H9 (cell line): ENCODE measurements at regions not wholly inside any gene's neighbourhood (a gene's known extent, or its start where the extent isn't known, plus 50 kb on each side); places are given as distances from the start of the nearest gene placed in this dataset.

Experiments used
- DNase-seq: peaks from one replicate; pipeline ENCODE4 v3.0.0-alpha.2; 2017
- H2AFZ ChIP-seq: one replicate; pipeline ENCODE4 v1.6.1; 2013; ENCODE audit warnings: mild to moderate bottlenecking, low read length, control low read depth, moderate library complexity
- H2AK5ac ChIP-seq: 2 replicates; pipeline ENCODE4 v1.6.1; 2013; ENCODE audit warnings: low read length, control low read depth, mixed read lengths; ENCODE audit not compliant: insufficient read length
- H2BK120ac ChIP-seq: one replicate; pipeline ENCODE4 v1.6.1; 2013; ENCODE audit warnings: low read depth, mild to moderate bottlenecking, low read length, control low read depth, inconsistent platforms; ENCODE audit not compliant: poor library complexity, severe bottlenecking
- H2BK12ac ChIP-seq: 2 replicates; pipeline ENCODE4 v1.6.1; 2013; ENCODE audit warnings: low read length, control low read depth, mixed read lengths, low read depth; ENCODE audit not compliant: insufficient read length
- H2BK15ac ChIP-seq: 2 replicates; pipeline ENCODE4 v1.6.1; 2013; ENCODE audit warnings: low read depth, low read length, control low read depth
- H2BK20ac ChIP-seq: one replicate; pipeline ENCODE4 v1.6.1; 2013; ENCODE audit warnings: low read depth, mild to moderate bottlenecking, low read length, control low read depth, inconsistent platforms; ENCODE audit not compliant: poor library complexity, severe bottlenecking
- H2BK5ac ChIP-seq: 2 replicates; pipeline ENCODE4 v1.6.1; 2013; ENCODE audit warnings: low read length, control low read depth, mixed read lengths; ENCODE audit not compliant: insufficient read length
- H3K14ac ChIP-seq: 2 replicates; pipeline ENCODE4 v1.6.1; 2013; ENCODE audit warnings: low read length, control low read depth; ENCODE audit not compliant: insufficient read depth
- H3K18ac ChIP-seq: 2 replicates; pipeline ENCODE4 v1.6.1; 2013; ENCODE audit warnings: low read depth, mild to moderate bottlenecking, mixed read lengths, low read length, control low read depth; ENCODE audit not compliant: insufficient read length
- H3K23ac ChIP-seq: 2 replicates; pipeline ENCODE4 v1.6.1; 2013; ENCODE audit warnings: low read length, control low read depth, mixed read lengths, low read depth; ENCODE audit not compliant: insufficient read length
- H3K23me2 ChIP-seq: 2 replicates; pipeline ENCODE4 v1.6.1; 2013; ENCODE audit warnings: low read depth, mild to moderate bottlenecking, mixed read lengths, low read length, control low read depth; ENCODE audit not compliant: insufficient read length, poor library complexity, severe bottlenecking
- H3K27ac ChIP-seq: 2 replicates; pipeline ENCODE4 v1.5.1; 2013; ENCODE audit warnings: low read length, control low read depth, mixed read lengths, low read depth; ENCODE audit not compliant: insufficient read length
- H3K27me3 ChIP-seq: 2 replicates; pipeline ENCODE4 v1.6.1; 2013; ENCODE audit warnings: low read length, control low read depth, inconsistent platforms; ENCODE audit not compliant: insufficient read depth
- H3K4ac ChIP-seq: 2 replicates; pipeline ENCODE4 v1.6.1; 2013; ENCODE audit warnings: low read depth, mild to moderate bottlenecking, control low read depth, inconsistent platforms, low read length, moderate library complexity
- H3K4me1 ChIP-seq: 2 replicates; pipeline ENCODE4 v1.6.1; 2013; ENCODE audit warnings: low read length, control low read depth, inconsistent platforms; ENCODE audit not compliant: insufficient read depth
- H3K4me2 ChIP-seq: 2 replicates; pipeline ENCODE4 v1.6.1; 2013; ENCODE audit warnings: low read length, control low read depth, mixed read lengths; ENCODE audit not compliant: insufficient read length, insufficient read depth
- H3K56ac ChIP-seq: 2 replicates; pipeline ENCODE4 v1.6.1; 2013; ENCODE audit warnings: low read depth, mild to moderate bottlenecking, mixed read lengths, low read length, control low read depth; ENCODE audit not compliant: insufficient read length
- H3K79me1 ChIP-seq: 2 replicates; pipeline ENCODE4 v1.6.1; 2013; ENCODE audit warnings: low read depth, mild to moderate bottlenecking, moderate library complexity, low read length, control low read depth, inconsistent platforms; ENCODE audit not compliant: insufficient read depth, poor library complexity, severe bottlenecking
- H3K79me2 ChIP-seq: 2 replicates; pipeline ENCODE4 v1.6.1; 2013; ENCODE audit warnings: low read length, control low read depth, inconsistent platforms; ENCODE audit not compliant: insufficient read depth
- H3K9ac ChIP-seq: 2 replicates; pipeline ENCODE4 v1.6.1; 2013; ENCODE audit warnings: low read length, control low read depth, mixed read lengths; ENCODE audit not compliant: insufficient read length; ENCODE audit errors: extremely low read depth
- H3K9me3 ChIP-seq: one replicate; pipeline ENCODE4 v1.6.1; 2013; ENCODE audit warnings: low read depth, low read length, inconsistent platforms; ENCODE audit not compliant: control insufficient read depth
- H3T11ph ChIP-seq: one replicate; pipeline ENCODE4 v1.6.1; 2013; ENCODE audit warnings: mild to moderate bottlenecking, low read length, control low read depth, inconsistent platforms
- H4K20me1 ChIP-seq: one replicate; pipeline ENCODE4 v1.6.1; 2013; ENCODE audit not compliant: control insufficient read depth, insufficient read length, insufficient read depth
- H4K5ac ChIP-seq: 2 replicates; pipeline ENCODE4 v1.6.1; 2013; ENCODE audit warnings: low read depth, mild to moderate bottlenecking, mixed read lengths, low read length, control low read depth; ENCODE audit not compliant: insufficient read length
- H4K8ac ChIP-seq: replicated peaks from 2 replicates; pipeline ENCODE4 v1.6.1; 2013; ENCODE audit warnings: low read length, control low read depth, mixed read lengths, low read depth; ENCODE audit not compliant: insufficient read length
- H4K91ac ChIP-seq: 2 replicates; pipeline ENCODE4 v1.6.1; 2013; ENCODE audit warnings: low read depth, mild to moderate bottlenecking, moderate library complexity, mixed read lengths, low read length, control low read depth; ENCODE audit not compliant: insufficient read length
- H3K27ac Mint-ChIP-seq, 3 experiments: 2 replicates in 2 of 3; 3 replicates in 1 of 3; pipeline ENCODE4 v1.8.0; 2020 to 2021; ENCODE audit warnings: mixed read lengths in 3 of 3, mild to moderate bottlenecking in 1 of 3, moderate library complexity in 1 of 3
- H3K27me3 Mint-ChIP-seq: 2 replicates; pipeline ENCODE4 v1.8.0; 2021; ENCODE audit warnings: low read depth, mild to moderate bottlenecking, moderate library complexity, mixed read lengths
- H3K36me3 Mint-ChIP-seq, 3 experiments: 2 replicates in 2 of 3; 3 replicates in 1 of 3; pipeline ENCODE4 v1.8.0; 2020 to 2021; ENCODE audit warnings: low read depth in 3 of 3, mixed read lengths in 3 of 3; ENCODE audit not compliant: insufficient read depth in 1 of 3
- H3K4me1 Mint-ChIP-seq, 2 experiments: 2 replicates each; pipeline ENCODE4 v1.8.0; 2020; ENCODE audit warnings: mixed read lengths in 2 of 2
- H3K4me3 Mint-ChIP-seq, 2 experiments: 2 replicates in 1 of 2; 3 replicates in 1 of 2; pipeline ENCODE4 v1.8.0; 2020 to 2021; ENCODE audit warnings: mild to moderate bottlenecking in 2 of 2, mixed read lengths in 2 of 2, moderate library complexity in 1 of 2
- H3K9me3 Mint-ChIP-seq, 2 experiments: 2 replicates in 1 of 2; 3 replicates in 1 of 2; pipeline ENCODE4 v1.8.0; 2020; ENCODE audit warnings: mild to moderate bottlenecking in 2 of 2, mixed read lengths in 2 of 2, moderate library complexity in 1 of 2
- CTCF ChIP-seq: fragments of 200-600 bp; sonication (generic); conservative IDR thresholded peaks from 3 replicates; pipeline ENCODE4 v1.8.0; 2021; ENCODE audit warnings: antibody characterized with exemption, mild to moderate bottlenecking
- WGBS: extraction: QIAGEN DNeasy Blood & Tissue Kit; methylation state at CpG from one replicate; pipeline ENCODE4 v1.1.7; 2013; ENCODE audit warnings: missing lambda C conversion rate, low lambda C conversion rate, mixed read lengths; ENCODE audit not compliant: insufficient read length; ENCODE audit errors: extremely low coverage; 5-methylcytosine and 5-hydroxymethylcytosine counted together

DNA sequence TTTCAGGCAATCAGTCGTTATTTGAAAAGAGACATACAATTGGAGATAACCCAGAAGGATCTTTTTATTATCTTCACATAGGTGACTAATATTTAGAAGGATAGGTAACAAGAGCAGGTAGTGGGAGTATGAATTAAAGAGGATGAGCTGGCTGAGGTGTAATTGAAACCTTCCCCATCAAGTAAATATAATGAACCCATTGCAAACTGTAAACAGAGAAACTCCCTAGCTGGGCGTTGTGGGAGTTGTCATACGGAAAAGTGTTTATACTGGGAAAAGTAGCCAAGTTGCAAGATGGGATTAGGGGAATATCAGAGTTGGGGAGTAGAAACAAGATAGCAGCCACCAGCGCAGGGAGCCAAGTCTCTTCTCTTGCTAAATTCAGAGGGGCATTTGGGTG lies 448.4 kb downstream of the COG6 start:
- H4K20me1 ChIP-seq = no peaks in the 10 kb centered on the region
- no peaks in the 10 kb centered on the region for H3K4me1 ChIP-seq
- Mint-ChIP-seq H3K4me1 (no peaks in the 10 kb centered on the region; a peak in 1 of 4 replicates), H3K27ac (no peak overlapping the region), H3K36me3 (peaks cover 0 to 8% (median 2%) of the 10 kb centered on the region in 3 experiments; a peak in 4 of 7 replicates), H3K9me3 (peaks cover 7 to 12% of the 10 kb centered on the region in 2 experiments; a peak in 4 of 5 replicates), H3K4me3 (no peak overlapping the region), H3K27me3 (no peaks in the 10 kb centered on the region; the same call in 1 of the 2 replicates)
- no peak for TF ChIP-seq CTCF
- H3K23ac ChIP-seq = no peak overlapping the region
- no peak overlapping the region for H3K18ac ChIP-seq
- H2BK15ac ChIP-seq = no peak overlapping the region
- H3K56ac ChIP-seq = no peak overlapping the region
- DNase-seq = no peak
- H3K23me2 ChIP-seq = no peaks in the 10 kb centered on the region
- no peak overlapping the region for H4K8ac ChIP-seq
- no peak overlapping the region for H2BK20ac ChIP-seq
- H2BK12ac ChIP-seq = no peak overlapping the region
- WGBS = no CpG with 5 or more reads among the region's 4 CpGs
- H2AK5ac ChIP-seq = no peak overlapping the region
- no peak overlapping the region for H2BK5ac ChIP-seq
- H2AFZ ChIP-seq = no peak overlapping the region
- H2BK120ac ChIP-seq = no peak overlapping the region
- H3K4me2 ChIP-seq = no peak overlapping the region
- H3T11ph ChIP-seq = no peak overlapping the region
- no peak overlapping the region for H3K14ac ChIP-seq
- peaks cover 5% of the 10 kb centered on the region for H3K9me3 ChIP-seq
- H3K79me2 ChIP-seq = no peaks in the 10 kb centered on the region
- H3K27ac ChIP-seq = no peak overlapping the region
- H3K27me3 ChIP-seq = no peaks in the 10 kb centered on the region
- no peak overlapping the region for H3K9ac ChIP-seq
- H4K5ac ChIP-seq = no peak overlapping the region
- H3K79me1 ChIP-seq = no peaks in the 10 kb centered on the region
- no peak overlapping the region for H4K91ac ChIP-seq
- H3K4ac ChIP-seq = no peak overlapping the region
